HepG2 (cell line): ENCODE measurements at regions not wholly inside any gene's neighbourhood (a gene's known extent, or its start where the extent isn't known, plus 50 kb on each side); places are given as distances from the start of the nearest gene placed in this dataset.

ENCODE experiments used
- GABPA ChIP-seq, 2 experiments: IDR thresholded peaks; 2 replicates each; pipeline ENCODE4 v1.6.1; 2011 to 2016; ENCODE audit warnings: low read depth in 2 of 2, low read length in 1 of 2, missing biosample characterization in 1 of 2, missing genetic modification characterization in 1 of 2
- HDAC6 ChIP-seq: fragments of 200-600 bp; sonication (generic); IDR thresholded peaks from 2 replicates; pipeline ENCODE4 v1.7.0; 2017; ENCODE audit warnings: mild to moderate bottlenecking, antibody characterized with exemption, low read length, low read depth
- IKZF1 ChIP-seq: fragments of 450-650 bp; IDR thresholded peaks from 2 replicates; pipeline ENCODE4 v1.7.1; 2016
- MAF1 ChIP-seq: sonication (generic); formaldehyde crosslinking; IDR thresholded peaks from 2 replicates; pipeline ENCODE4 v1.5.0; 2020; ENCODE audit warnings: missing genetic modification reagents, borderline replicate concordance
- PCBP2 ChIP-seq: fragments of 200-400 bp; formaldehyde crosslinking; optimal IDR thresholded peaks from 2 replicates; pipeline ENCODE3; 2018; ENCODE audit warnings: low read length, low read depth; ENCODE audit not compliant: poor library complexity, severe bottlenecking
- PITX1 ChIP-seq: sonication (generic); formaldehyde crosslinking; IDR thresholded peaks from 2 replicates; pipeline ENCODE4 v1.5.1; 2020; ENCODE audit warnings: mild to moderate bottlenecking, missing genetic modification reagents
- PTBP1 ChIP-seq: fragments of 200-400 bp; formaldehyde crosslinking; IDR thresholded peaks from 2 replicates; pipeline ENCODE4 v1.6.1; 2018; ENCODE audit warnings: low read length, low read depth; ENCODE audit not compliant: poor library complexity, severe bottlenecking
- RARA ChIP-seq: IDR thresholded peaks from 2 replicates; pipeline ENCODE4 v1.6.1; 2016; ENCODE audit warnings: missing genetic modification reagents, missing compliant biosample characterization
- RCOR2 ChIP-seq: IDR thresholded peaks from 2 replicates; pipeline ENCODE4 v1.6.1; 2016; ENCODE audit warnings: missing biosample characterization, missing genetic modification reagents
- RXRA ChIP-seq: sonication (generic); formaldehyde crosslinking; IDR thresholded peaks from 2 replicates; pipeline ENCODE4 v1.5.1; 2020; ENCODE audit warnings: missing genetic modification reagents
- SALL2 ChIP-seq: sonication (generic); formaldehyde crosslinking; IDR thresholded peaks from 2 replicates; pipeline ENCODE4 v1.8.1; 2023; ENCODE audit warnings: mild to moderate bottlenecking, missing genetic modification reagents, inconsistent platforms
- SIN3A ChIP-seq: IDR thresholded peaks from 2 replicates; pipeline ENCODE4 v1.6.1; 2011; ENCODE audit warnings: low read depth, mild to moderate bottlenecking, control low read depth, low read length, borderline replicate concordance
- SP1 ChIP-seq, 2 experiments: fragments of 450-650 bp in 1 of 2; sonication (generic) in 1 of 2; formaldehyde crosslinking in 1 of 2; IDR thresholded peaks; 2 replicates each; pipeline versions ENCODE4 v1.4.0 to v1.6.1; 2016 to 2020; ENCODE audit warnings: missing genetic modification reagents in 1 of 2
- SRF ChIP-seq: IDR thresholded peaks from 2 replicates; pipeline ENCODE4 v1.6.1; 2011; ENCODE audit warnings: mild to moderate bottlenecking, low read depth, low read length, moderate library complexity
- TBL1XR1 ChIP-seq: fragments of 150-350 bp; IDR thresholded peaks from 2 replicates; pipeline ENCODE4 v1.6.1; 2014; ENCODE audit warnings: borderline replicate concordance, low read length; ENCODE audit not compliant: partially characterized antibody
- THYN1 ChIP-seq: sonication (generic); formaldehyde crosslinking; IDR thresholded peaks from 2 replicates; pipeline ENCODE4 v1.8.1; 2023; ENCODE audit warnings: low read depth, mild to moderate bottlenecking, moderate library complexity, missing genetic modification reagents, borderline replicate concordance
- ZNF260 ChIP-seq: sonication (generic); formaldehyde crosslinking; IDR thresholded peaks from 2 replicates; pipeline ENCODE4 v1.4.0; 2020; ENCODE audit warnings: missing genetic modification reagents, low read depth, mild to moderate bottlenecking, borderline replicate concordance
- TF ChIP-seq, protein P1 (sequence below): sonication (generic); formaldehyde crosslinking; IDR thresholded peaks from 2 replicates; pipeline ENCODE4 v1.5.0; 2020; ENCODE audit warnings: missing genetic modification reagents
- TF ChIP-seq, protein P2 (sequence below): sonication (generic); formaldehyde crosslinking; IDR thresholded peaks from 2 replicates; pipeline ENCODE4 v1.4.0; 2020; ENCODE audit warnings: missing genetic modification reagents
- TF ChIP-seq, protein P3 (sequence below): sonication (generic); formaldehyde crosslinking; IDR thresholded peaks from 2 replicates; pipeline ENCODE4 v1.5.1; 2020; ENCODE audit warnings: missing genetic modification reagents, mild to moderate bottlenecking, borderline replicate concordance
- TF ChIP-seq, protein P4 (sequence below): sonication (generic); formaldehyde crosslinking; IDR thresholded peaks from 2 replicates; pipeline ENCODE4 v1.4.0; 2020; ENCODE audit warnings: missing genetic modification reagents, mild to moderate bottlenecking, borderline replicate concordance
- TF ChIP-seq, protein P5 (sequence below): sonication (generic); formaldehyde crosslinking; IDR thresholded peaks from 2 replicates; pipeline ENCODE4 v1.4.0; 2020; ENCODE audit warnings: missing genetic modification reagents, mild to moderate bottlenecking, borderline replicate concordance

DNA sequence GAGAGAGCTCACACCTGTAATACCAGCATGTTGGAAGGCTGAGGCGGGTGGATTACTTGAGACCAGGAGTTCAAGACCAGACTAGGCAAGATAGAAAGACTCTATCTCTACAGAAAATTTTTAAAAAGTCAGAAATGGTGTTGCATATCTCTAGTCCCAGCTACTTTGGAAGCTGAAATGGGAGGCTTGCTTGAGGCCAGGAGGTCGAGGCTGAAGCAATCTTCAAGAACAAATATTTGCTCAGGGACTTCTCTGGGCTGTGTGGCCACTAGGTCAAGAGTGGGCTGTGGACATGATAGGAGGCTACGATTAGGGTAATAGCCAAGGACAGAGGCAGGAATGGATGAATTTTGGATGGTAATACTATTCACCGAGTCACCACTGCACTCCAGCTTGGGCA, 135.8 kb upstream of the PEG3 start (continued):
- TF ChIP-seq, protein P1, sequence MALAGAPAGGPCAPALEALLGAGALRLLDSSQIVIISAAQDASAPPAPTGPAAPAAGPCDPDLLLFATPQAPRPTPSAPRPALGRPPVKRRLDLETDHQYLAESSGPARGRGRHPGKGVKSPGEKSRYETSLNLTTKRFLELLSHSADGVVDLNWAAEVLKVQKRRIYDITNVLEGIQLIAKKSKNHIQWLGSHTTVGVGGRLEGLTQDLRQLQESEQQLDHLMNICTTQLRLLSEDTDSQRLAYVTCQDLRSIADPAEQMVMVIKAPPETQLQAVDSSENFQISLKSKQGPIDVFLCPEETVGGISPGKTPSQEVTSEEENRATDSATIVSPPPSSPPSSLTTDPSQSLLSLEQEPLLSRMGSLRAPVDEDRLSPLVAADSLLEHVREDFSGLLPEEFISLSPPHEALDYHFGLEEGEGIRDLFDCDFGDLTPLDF (CRISPR knock-in tag) = no peak
- no peak for TF ChIP-seq MAF1 (CRISPR knock-in tag)
- TF ChIP-seq, protein P2, sequence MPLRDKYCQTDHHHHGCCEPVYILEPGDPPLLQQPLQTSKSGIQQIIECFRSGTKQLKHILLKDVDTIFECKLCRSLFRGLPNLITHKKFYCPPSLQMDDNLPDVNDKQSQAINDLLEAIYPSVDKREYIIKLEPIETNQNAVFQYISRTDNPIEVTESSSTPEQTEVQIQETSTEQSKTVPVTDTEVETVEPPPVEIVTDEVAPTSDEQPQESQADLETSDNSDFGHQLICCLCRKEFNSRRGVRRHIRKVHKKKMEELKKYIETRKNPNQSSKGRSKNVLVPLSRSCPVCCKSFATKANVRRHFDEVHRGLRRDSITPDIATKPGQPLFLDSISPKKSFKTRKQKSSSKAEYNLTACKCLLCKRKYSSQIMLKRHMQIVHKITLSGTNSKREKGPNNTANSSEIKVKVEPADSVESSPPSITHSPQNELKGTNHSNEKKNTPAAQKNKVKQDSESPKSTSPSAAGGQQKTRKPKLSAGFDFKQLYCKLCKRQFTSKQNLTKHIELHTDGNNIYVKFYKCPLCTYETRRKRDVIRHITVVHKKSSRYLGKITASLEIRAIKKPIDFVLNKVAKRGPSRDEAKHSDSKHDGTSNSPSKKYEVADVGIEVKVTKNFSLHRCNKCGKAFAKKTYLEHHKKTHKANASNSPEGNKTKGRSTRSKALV (CRISPR knock-in tag) = no peak
- TF ChIP-seq RXRA (CRISPR knock-in tag) = peak; percentile 76; the same call in 1 of the 2 replicates
- TF ChIP-seq IKZF1 = no peak
- TF ChIP-seq ZNF260 (CRISPR knock-in tag) = no peak
- TF ChIP-seq, protein P3, sequence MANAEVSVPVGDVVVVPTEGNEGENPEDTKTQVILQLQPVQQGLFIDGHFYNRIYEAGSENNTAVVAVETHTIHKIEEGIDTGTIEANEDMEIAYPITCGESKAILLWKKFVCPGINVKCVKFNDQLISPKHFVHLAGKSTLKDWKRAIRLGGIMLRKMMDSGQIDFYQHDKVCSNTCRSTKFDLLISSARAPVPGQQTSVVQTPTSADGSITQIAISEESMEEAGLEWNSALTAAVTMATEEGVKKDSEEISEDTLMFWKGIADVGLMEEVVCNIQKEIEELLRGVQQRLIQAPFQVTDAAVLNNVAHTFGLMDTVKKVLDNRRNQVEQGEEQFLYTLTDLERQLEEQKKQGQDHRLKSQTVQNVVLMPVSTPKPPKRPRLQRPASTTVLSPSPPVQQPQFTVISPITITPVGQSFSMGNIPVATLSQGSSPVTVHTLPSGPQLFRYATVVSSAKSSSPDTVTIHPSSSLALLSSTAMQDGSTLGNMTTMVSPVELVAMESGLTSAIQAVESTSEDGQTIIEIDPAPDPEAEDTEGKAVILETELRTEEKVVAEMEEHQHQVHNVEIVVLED (CRISPR knock-in tag) = no peak
- TF ChIP-seq, protein P4, sequence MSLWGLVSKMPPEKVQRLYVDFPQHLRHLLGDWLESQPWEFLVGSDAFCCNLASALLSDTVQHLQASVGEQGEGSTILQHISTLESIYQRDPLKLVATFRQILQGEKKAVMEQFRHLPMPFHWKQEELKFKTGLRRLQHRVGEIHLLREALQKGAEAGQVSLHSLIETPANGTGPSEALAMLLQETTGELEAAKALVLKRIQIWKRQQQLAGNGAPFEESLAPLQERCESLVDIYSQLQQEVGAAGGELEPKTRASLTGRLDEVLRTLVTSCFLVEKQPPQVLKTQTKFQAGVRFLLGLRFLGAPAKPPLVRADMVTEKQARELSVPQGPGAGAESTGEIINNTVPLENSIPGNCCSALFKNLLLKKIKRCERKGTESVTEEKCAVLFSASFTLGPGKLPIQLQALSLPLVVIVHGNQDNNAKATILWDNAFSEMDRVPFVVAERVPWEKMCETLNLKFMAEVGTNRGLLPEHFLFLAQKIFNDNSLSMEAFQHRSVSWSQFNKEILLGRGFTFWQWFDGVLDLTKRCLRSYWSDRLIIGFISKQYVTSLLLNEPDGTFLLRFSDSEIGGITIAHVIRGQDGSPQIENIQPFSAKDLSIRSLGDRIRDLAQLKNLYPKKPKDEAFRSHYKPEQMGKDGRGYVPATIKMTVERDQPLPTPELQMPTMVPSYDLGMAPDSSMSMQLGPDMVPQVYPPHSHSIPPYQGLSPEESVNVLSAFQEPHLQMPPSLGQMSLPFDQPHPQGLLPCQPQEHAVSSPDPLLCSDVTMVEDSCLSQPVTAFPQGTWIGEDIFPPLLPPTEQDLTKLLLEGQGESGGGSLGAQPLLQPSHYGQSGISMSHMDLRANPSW (CRISPR knock-in tag) = no peak
- TF ChIP-seq PTBP1 = no peak
- peak; percentile 96 for TF ChIP-seq RARA (CRISPR knock-in tag)
- TF ChIP-seq SRF = no peak
- TF ChIP-seq RCOR2 (CRISPR knock-in tag) = peak; percentile 54; the same call in 1 of the 2 replicates
- TF ChIP-seq SALL2 (CRISPR knock-in tag) = no peak
- TF ChIP-seq HDAC6 = no peak
- peak; percentile 65; the same call in 1 of the 2 replicates for TF ChIP-seq PITX1 (CRISPR knock-in tag)
- TF ChIP-seq SIN3A = no peak
- TF ChIP-seq PCBP2 = no peak
- no peak for TF ChIP-seq GABPA (IDR thresholded peaks at IDR 0.05; ENCODE audit: low read depth, low read length)
- no peak for TF ChIP-seq GABPA (CRISPR knock-in tag; IDR thresholded peaks at IDR 0.05; ENCODE audit: low read depth)
- TF ChIP-seq, protein P5, sequence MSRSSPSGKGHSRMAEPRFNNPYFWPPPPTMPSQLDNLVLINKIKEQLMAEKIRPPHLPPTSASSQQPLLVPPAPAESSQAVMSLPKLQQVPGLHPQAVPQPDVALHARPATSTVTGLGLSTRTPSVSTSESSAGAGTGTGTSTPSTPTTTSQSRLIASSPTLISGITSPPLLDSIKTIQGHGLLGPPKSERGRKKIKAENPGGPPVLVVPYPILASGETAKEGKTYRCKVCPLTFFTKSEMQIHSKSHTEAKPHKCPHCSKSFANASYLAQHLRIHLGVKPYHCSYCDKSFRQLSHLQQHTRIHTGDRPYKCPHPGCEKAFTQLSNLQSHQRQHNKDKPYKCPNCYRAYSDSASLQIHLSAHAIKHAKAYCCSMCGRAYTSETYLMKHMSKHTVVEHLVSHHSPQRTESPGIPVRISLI (CRISPR knock-in tag) = peak; percentile 68; the same call in 1 of the 2 replicates
- TF ChIP-seq TBL1XR1 = no peak
- TF ChIP-seq SP1 (IDR thresholded peaks at IDR 0.05) = no peak
- TF ChIP-seq SP1 (CRISPR knock-in tag; IDR thresholded peaks at IDR 0.05) = no peak
- no peak for TF ChIP-seq THYN1 (CRISPR knock-in tag)
